Tibial nerve (tissue), 4 donors: ENCODE measurements at regions not wholly inside any gene's neighbourhood (a gene's known extent, or its start where the extent isn't known, plus 50 kb on each side); places are given as distances from the start of the nearest gene placed in this dataset.

ENCODE experiments used
- CTCF ChIP-seq, 5 experiments: fragments of 200-600 bp in 3 of 5; fragments of 450-650 bp in 2 of 5; sonication (generic) in 3 of 5; IDR thresholded peaks; one replicate each; pipeline ENCODE4 v1.5.1; 2016 to 2019; ENCODE audit warnings: antibody characterized with exemption in 5 of 5, mild to moderate bottlenecking in 3 of 5, moderate library complexity in 2 of 5
- EP300 ChIP-seq, 2 donors: sonication (generic); formaldehyde crosslinking; IDR thresholded peaks; one replicate each; pipeline ENCODE4 v1.6.1; 2017; ENCODE audit warnings: antibody characterized with exemption in 2 of 2, mild to moderate bottlenecking in 1 of 2
- POLR2A ChIP-seq, 2 donors: fragments of 450-650 bp; IDR thresholded peaks; one replicate each; pipeline ENCODE4 v1.6.1; 2017; ENCODE audit warnings: antibody characterized with exemption in 2 of 2, mild to moderate bottlenecking in 2 of 2, moderate library complexity in 2 of 2

- no peak for TF ChIP-seq POLR2A (IDR thresholded peaks at IDR 0.05)
- no peak for TF ChIP-seq CTCF (IDR thresholded peaks at IDR 0.05)
- no peak for TF ChIP-seq EP300 (IDR thresholded peaks at IDR 0.05)
These were observed 50.6 kb upstream of the RBFOX3 start for GRCh38 chr17:79661292-79662041.
